Transverse colon (tissue), 4 donors: ENCODE measurements at regions not wholly inside any gene's neighbourhood (a gene's known extent, or its start where the extent isn't known, plus 50 kb on each side); places are given as distances from the start of the nearest gene placed in this dataset.

Experiments used
- CTCF ChIP-seq, 5 experiments: fragments of 200-600 bp in 3 of 5; fragments of 450-650 bp in 2 of 5; sonication (generic) in 3 of 5; IDR thresholded peaks; 1 replicate in 2 of 5; 2 replicates in 3 of 5; pipeline ENCODE4 v1.5.1; 2016 to 2017; ENCODE audit warnings: antibody characterized with exemption in 5 of 5, inconsistent platforms in 3 of 5, mild to moderate bottlenecking in 2 of 5, moderate library complexity in 1 of 5
- EP300 ChIP-seq: sonication (generic); formaldehyde crosslinking; IDR thresholded peaks from one replicate; pipeline ENCODE4 v1.6.1; 2017; ENCODE audit warnings: antibody characterized with exemption, low read depth
- POLR2A ChIP-seq: fragments of 450-650 bp; IDR thresholded peaks from one replicate; pipeline ENCODE4 v1.6.1; 2016; ENCODE audit warnings: antibody characterized with exemption, mild to moderate bottlenecking, moderate library complexity
- POLR2AphosphoS5 ChIP-seq, 3 donors: sonication (generic); formaldehyde crosslinking; IDR thresholded peaks; one replicate each; pipeline ENCODE4 v1.6.1; 2016; ENCODE audit warnings: antibody characterized with exemption in 3 of 3

GRCh38 chr5:23013395-23013998 lies 160.4 kb upstream of the CDH12 start:
- TF ChIP-seq POLR2A: no peak
- no peak for TF ChIP-seq CTCF (IDR thresholded peaks at IDR 0.05)
- no peak for TF ChIP-seq POLR2AphosphoS5 (IDR thresholded peaks at IDR 0.05)
- TF ChIP-seq EP300: no peak
